ENCODE measurements at regions not wholly inside any gene's neighbourhood (a gene's known extent, or its start where the extent isn't known, plus 50 kb on each side); places are given as distances from the start of the nearest gene placed in this dataset.

DNA sequence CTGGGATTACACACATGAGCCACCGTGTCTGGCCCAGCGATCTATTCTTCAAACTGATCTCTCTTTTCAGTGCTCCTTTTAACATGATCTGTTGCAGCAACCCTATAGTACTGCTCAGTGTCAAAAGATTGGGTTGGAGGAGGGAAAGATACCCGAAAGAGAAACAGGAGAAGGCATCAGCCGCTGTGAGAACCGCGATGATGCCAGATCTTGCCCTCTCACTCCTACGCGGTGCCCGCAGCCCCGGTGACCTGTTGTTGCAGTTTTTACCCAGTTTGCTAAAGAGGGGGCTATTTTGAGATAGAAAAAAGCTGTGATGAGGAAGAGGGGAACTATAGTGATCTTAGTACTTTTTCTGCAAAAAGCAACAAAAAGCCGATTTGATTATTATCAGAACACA lies 335.5 kb downstream of the KCNS3 start:
- TF ChIP-seq, protein P1, sequence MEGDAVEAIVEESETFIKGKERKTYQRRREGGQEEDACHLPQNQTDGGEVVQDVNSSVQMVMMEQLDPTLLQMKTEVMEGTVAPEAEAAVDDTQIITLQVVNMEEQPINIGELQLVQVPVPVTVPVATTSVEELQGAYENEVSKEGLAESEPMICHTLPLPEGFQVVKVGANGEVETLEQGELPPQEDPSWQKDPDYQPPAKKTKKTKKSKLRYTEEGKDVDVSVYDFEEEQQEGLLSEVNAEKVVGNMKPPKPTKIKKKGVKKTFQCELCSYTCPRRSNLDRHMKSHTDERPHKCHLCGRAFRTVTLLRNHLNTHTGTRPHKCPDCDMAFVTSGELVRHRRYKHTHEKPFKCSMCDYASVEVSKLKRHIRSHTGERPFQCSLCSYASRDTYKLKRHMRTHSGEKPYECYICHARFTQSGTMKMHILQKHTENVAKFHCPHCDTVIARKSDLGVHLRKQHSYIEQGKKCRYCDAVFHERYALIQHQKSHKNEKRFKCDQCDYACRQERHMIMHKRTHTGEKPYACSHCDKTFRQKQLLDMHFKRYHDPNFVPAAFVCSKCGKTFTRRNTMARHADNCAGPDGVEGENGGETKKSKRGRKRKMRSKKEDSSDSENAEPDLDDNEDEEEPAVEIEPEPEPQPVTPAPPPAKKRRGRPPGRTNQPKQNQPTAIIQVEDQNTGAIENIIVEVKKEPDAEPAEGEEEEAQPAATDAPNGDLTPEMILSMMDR (IDR thresholded peaks at IDR 0.05; ENCODE audit: control extremely low read depth in 1 of 3, insufficient read depth in 1 of 3, low read depth in 1 of 3, low read length in 3 of 3) = no peak
- no peak for TF ChIP-seq CHD2 (IDR thresholded peaks at IDR 0.05; ENCODE audit: low read length)
- no peak for TF ChIP-seq NRF1 (IDR thresholded peaks at IDR 0.05; ENCODE audit: low read depth, low read length)
- no peak for TF ChIP-seq GABPA (IDR thresholded peaks at IDR 0.05; ENCODE audit: borderline replicate concordance, insufficient read depth, low read length)
- TF ChIP-seq POLR2AphosphoS5 (IDR thresholded peaks at IDR 0.05; ENCODE audit: low read depth, low read length) = no peak
- no peak for TF ChIP-seq SP1 (IDR thresholded peaks at IDR 0.05; ENCODE audit: low read depth, low read length)
- TF ChIP-seq JUND (IDR thresholded peaks at IDR 0.05; ENCODE audit: low read length) = no peak
- no peak for TF ChIP-seq HDAC6 (IDR thresholded peaks at IDR 0.05; ENCODE audit: low read depth, low read length)
